ENCODE measurements at regions not wholly inside any gene's neighbourhood (a gene's known extent, or its start where the extent isn't known, plus 50 kb on each side); places are given as distances from the start of the nearest gene placed in this dataset.

DNA sequence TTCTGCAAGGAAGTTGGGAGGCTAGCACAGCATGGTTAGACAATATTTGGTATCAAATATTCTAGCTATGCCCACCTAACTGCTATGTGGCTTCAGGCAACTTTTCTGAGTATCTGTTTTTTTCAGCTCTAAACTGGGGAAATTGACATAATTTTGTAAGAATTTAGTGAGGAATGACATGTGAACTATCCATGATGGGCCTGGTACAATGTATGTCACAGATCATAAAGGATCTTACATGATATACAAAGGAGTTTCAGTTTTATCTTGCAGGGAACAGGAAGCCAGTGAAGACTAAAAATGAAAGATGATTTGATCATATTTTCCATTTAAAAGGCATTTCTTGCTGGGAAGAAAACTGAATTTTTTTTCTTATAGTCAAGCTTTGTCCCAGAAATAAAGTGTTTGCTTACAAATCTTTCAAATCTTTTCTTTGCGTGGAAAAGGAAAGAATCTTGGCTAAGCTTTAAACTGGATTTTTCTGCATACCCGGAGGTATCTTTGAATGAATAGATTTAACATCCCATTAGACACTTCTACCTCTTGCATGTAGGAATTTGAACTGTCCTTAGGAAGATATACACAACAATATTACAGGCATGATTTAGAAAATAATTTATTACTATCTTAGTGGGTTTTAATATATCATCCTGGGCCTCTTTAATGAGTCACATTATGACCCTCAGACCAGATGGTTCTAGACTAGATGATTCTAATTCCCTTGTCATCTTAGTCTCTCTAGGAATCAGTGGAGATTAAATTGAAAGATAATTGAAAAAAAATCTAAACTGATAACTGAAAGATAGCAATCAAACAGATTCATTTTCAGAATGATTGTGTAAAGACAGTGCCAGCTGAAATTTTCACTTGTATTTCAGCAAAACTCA is 436.0 kb upstream of the THBS1 start:
- TF ChIP-seq POU6F1 (CRISPR knock-in tag; IDR thresholded peaks at IDR 0.05; ENCODE audit: borderline replicate concordance, low read depth) (peak; percentile 83; the same call in 1 of the 2 replicates), TOX (CRISPR knock-in tag; IDR thresholded peaks at IDR 0.05; ENCODE audit: borderline replicate concordance) (peak; percentile 71; the same call in 1 of the 2 replicates), ZNF70 (CRISPR knock-in tag; IDR thresholded peaks at IDR 0.05) (no peak), ISL1 (CRISPR knock-in tag; IDR thresholded peaks at IDR 0.05) (peak; percentile 90), TCF4 (CRISPR knock-in tag; IDR thresholded peaks at IDR 0.05; ENCODE audit: borderline replicate concordance) (peak; percentile 15; the same call in 1 of the 2 replicates), PPARA (CRISPR knock-in tag; IDR thresholded peaks at IDR 0.05; ENCODE audit: borderline replicate concordance) (no peak), ESRRG (CRISPR knock-in tag; IDR thresholded peaks at IDR 0.05) (no peak), BACH2 (CRISPR knock-in tag; IDR thresholded peaks at IDR 0.05; ENCODE audit: borderline replicate concordance) (no peak), CSDC2 (CRISPR knock-in tag; IDR thresholded peaks at IDR 0.05) (no peak), ARNTL (CRISPR knock-in tag; IDR thresholded peaks at IDR 0.05; ENCODE audit: borderline replicate concordance, low read depth) (no peak), ZC3H10 (CRISPR knock-in tag; IDR thresholded peaks at IDR 0.05) (peak; percentile 79)
- TF ChIP-seq, protein P1, sequence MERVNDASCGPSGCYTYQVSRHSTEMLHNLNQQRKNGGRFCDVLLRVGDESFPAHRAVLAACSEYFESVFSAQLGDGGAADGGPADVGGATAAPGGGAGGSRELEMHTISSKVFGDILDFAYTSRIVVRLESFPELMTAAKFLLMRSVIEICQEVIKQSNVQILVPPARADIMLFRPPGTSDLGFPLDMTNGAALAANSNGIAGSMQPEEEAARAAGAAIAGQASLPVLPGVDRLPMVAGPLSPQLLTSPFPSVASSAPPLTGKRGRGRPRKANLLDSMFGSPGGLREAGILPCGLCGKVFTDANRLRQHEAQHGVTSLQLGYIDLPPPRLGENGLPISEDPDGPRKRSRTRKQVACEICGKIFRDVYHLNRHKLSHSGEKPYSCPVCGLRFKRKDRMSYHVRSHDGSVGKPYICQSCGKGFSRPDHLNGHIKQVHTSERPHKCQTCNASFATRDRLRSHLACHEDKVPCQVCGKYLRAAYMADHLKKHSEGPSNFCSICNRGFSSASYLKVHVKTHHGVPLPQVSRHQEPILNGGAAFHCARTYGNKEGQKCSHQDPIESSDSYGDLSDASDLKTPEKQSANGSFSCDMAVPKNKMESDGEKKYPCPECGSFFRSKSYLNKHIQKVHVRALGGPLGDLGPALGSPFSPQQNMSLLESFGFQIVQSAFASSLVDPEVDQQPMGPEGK (CRISPR knock-in tag; IDR thresholded peaks at IDR 0.05; ENCODE audit: borderline replicate concordance): peak; percentile 42; the same call in 1 of the 2 replicates
- ATAC-seq: peak; percentile 50

GRCh38 chr15:39145854-39146625 is 434.8 kb upstream of the THBS1 start:
- peak; percentile 72 for ATAC-seq
- TF ChIP-seq RARB (CRISPR knock-in tag; IDR thresholded peaks at IDR 0.05) (no peak), POU6F1 (CRISPR knock-in tag; IDR thresholded peaks at IDR 0.05; ENCODE audit: borderline replicate concordance, low read depth) (peak; percentile 53; the same call in 1 of the 2 replicates), ESRRG (CRISPR knock-in tag; IDR thresholded peaks at IDR 0.05) (no peak), ZC3H10 (CRISPR knock-in tag; IDR thresholded peaks at IDR 0.05) (peak; percentile 85), CSDC2 (CRISPR knock-in tag; IDR thresholded peaks at IDR 0.05) (no peak), ZFP30 (CRISPR knock-in tag; IDR thresholded peaks at IDR 0.05) (no peak), TOX (CRISPR knock-in tag; IDR thresholded peaks at IDR 0.05; ENCODE audit: borderline replicate concordance) (peak; percentile 75), ISL1 (CRISPR knock-in tag; IDR thresholded peaks at IDR 0.05) (peak; percentile 93)
- TF ChIP-seq, protein P1 (CRISPR knock-in tag; IDR thresholded peaks at IDR 0.05; ENCODE audit: borderline replicate concordance): peak; percentile 63

DNA sequence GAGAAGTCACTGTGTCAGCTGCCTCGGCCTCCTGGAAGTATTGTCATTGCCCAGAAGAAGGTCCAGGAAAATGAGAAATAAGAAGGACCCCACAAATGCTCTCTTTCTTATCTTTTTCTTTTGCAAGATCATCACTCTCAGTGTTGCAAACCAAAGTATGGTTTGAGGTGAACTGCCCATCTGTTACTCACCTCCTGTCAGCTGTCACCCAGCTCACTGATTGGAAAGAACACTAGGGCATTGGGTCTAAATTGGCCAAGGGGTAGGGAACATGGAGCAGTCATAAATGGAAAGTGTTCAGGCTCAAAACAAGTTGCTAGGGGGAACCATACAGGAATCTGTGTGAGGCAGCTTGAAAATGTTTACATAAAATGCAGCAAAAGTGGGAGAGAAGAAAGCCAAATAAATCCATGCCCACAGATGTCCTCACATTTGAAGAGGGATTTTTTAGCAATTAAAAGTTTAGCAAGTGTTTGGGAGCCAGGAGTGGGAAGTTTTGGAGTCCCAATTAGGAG is 431.2 kb upstream of the THBS1 start:
- no peak for ATAC-seq
- TF ChIP-seq, protein P1 (CRISPR knock-in tag; IDR thresholded peaks at IDR 0.05; ENCODE audit: borderline replicate concordance): no peak
- TF ChIP-seq TSHZ2 (CRISPR knock-in tag; IDR thresholded peaks at IDR 0.05): no peak
- no peak for TF ChIP-seq TCF4 (CRISPR knock-in tag; IDR thresholded peaks at IDR 0.05; ENCODE audit: borderline replicate concordance)
- no peak for TF ChIP-seq ZFP30 (CRISPR knock-in tag; IDR thresholded peaks at IDR 0.05)
- TF ChIP-seq ARNTL (CRISPR knock-in tag; IDR thresholded peaks at IDR 0.05; ENCODE audit: borderline replicate concordance, low read depth): no peak
- TF ChIP-seq ZC3H10 (CRISPR knock-in tag; IDR thresholded peaks at IDR 0.05): no peak
- no peak for TF ChIP-seq ZNF8 (CRISPR knock-in tag; IDR thresholded peaks at IDR 0.05)
- TF ChIP-seq ZNF565 (CRISPR knock-in tag; conservative IDR thresholded peaks at IDR 0.05; ENCODE audit: low read depth): no peak
- no peak for TF ChIP-seq GLIS3 (CRISPR knock-in tag; IDR thresholded peaks at IDR 0.05)
- TF ChIP-seq ZFP3 (CRISPR knock-in tag; IDR thresholded peaks at IDR 0.05): no peak
- TF ChIP-seq ESRRG (CRISPR knock-in tag; IDR thresholded peaks at IDR 0.05): no peak
- no peak for TF ChIP-seq CSDC2 (CRISPR knock-in tag; IDR thresholded peaks at IDR 0.05)
- no peak for TF ChIP-seq PPARA (CRISPR knock-in tag; IDR thresholded peaks at IDR 0.05; ENCODE audit: borderline replicate concordance)
